GM12878 (cell line): ENCODE measurements at regions not wholly inside any gene's neighbourhood (a gene's known extent, or its start where the extent isn't known, plus 50 kb on each side); places are given as distances from the start of the nearest gene placed in this dataset.

ENCODE experiments used
- NBN ChIP-seq: fragments of 450-650 bp; IDR thresholded peaks from 2 replicates; pipeline ENCODE4 v1.6.1; 2016
- SP1 ChIP-seq: IDR thresholded peaks from one replicate; pipeline ENCODE4 v1.6.1; 2011; ENCODE audit warnings: low read depth, low read length
- ZNF24 ChIP-seq: fragments of 450-650 bp; IDR thresholded peaks from 2 replicates; pipeline ENCODE4 v1.6.1; 2017; ENCODE audit warnings: antibody characterized with exemption, mild to moderate bottlenecking
- TF ChIP-seq, protein P1 (sequence below): fragments of 450-650 bp; IDR thresholded peaks from 2 replicates; pipeline ENCODE4 v1.6.1; 2017; ENCODE audit warnings: mild to moderate bottlenecking, moderate library complexity
- TF ChIP-seq, protein P2 (sequence below): fragments of 450-650 bp; IDR thresholded peaks from 2 replicates; pipeline ENCODE4 v1.6.1; 2016; ENCODE audit warnings: mild to moderate bottlenecking, moderate library complexity, borderline replicate concordance

DNA sequence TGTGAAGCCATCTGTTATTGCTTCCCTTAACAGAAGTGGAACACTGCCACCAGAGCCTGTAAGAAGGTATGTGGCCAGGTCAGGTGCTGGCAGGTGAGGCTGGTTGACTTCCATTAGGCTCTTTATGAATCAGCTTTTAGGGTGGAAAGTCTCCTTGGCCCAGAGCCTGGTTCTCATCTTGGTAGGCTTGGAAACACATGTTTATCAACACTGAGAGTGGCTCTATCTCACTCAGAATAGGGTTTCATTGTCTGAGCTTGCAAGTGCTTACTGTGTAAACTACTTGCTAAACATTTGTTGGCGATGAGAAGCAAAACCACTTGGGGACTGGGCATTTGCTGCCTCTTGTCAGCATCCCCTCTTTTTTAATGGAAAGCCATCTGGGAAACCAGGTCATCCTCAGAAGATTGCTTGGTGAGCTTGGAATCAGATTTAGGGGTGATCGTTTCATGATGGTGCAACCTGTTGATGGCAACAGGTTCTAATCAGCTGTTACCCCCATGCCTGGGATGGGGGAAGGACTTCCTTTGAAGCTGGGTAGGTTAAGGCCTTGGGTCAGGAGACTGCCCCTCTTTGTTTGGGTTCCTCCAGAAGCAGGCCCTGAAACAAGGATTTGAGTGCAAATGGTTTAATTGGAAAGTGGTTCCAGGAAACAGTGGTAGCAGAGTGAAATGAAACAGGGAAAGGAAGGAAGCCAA is 75.0 kb upstream of the AMPD3 start (continued):
- TF ChIP-seq ZNF24 (no peak), NBN (no peak), SP1 (no peak)
- TF ChIP-seq, protein P1, sequence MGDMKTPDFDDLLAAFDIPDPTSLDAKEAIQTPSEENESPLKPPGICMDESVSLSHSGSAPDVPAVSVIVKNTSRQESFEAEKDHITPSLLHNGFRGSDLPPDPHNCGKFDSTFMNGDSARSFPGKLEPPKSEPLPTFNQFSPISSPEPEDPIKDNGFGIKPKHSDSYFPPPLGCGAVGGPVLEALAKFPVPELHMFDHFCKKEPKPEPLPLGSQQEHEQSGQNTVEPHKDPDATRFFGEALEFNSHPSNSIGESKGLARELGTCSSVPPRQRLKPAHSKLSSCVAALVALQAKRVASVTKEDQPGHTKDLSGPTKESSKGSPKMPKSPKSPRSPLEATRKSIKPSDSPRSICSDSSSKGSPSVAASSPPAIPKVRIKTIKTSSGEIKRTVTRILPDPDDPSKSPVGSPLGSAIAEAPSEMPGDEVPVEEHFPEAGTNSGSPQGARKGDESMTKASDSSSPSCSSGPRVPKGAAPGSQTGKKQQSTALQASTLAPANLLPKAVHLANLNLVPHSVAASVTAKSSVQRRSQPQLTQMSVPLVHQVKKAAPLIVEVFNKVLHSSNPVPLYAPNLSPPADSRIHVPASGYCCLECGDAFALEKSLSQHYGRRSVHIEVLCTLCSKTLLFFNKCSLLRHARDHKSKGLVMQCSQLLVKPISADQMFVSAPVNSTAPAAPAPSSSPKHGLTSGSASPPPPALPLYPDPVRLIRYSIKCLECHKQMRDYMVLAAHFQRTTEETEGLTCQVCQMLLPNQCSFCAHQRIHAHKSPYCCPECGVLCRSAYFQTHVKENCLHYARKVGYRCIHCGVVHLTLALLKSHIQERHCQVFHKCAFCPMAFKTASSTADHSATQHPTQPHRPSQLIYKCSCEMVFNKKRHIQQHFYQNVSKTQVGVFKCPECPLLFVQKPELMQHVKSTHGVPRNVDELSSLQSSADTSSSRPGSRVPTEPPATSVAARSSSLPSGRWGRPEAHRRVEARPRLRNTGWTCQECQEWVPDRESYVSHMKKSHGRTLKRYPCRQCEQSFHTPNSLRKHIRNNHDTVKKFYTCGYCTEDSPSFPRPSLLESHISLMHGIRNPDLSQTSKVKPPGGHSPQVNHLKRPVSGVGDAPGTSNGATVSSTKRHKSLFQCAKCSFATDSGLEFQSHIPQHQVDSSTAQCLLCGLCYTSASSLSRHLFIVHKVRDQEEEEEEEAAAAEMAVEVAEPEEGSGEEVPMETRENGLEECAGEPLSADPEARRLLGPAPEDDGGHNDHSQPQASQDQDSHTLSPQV, result no peak
- TF ChIP-seq, protein P2, sequence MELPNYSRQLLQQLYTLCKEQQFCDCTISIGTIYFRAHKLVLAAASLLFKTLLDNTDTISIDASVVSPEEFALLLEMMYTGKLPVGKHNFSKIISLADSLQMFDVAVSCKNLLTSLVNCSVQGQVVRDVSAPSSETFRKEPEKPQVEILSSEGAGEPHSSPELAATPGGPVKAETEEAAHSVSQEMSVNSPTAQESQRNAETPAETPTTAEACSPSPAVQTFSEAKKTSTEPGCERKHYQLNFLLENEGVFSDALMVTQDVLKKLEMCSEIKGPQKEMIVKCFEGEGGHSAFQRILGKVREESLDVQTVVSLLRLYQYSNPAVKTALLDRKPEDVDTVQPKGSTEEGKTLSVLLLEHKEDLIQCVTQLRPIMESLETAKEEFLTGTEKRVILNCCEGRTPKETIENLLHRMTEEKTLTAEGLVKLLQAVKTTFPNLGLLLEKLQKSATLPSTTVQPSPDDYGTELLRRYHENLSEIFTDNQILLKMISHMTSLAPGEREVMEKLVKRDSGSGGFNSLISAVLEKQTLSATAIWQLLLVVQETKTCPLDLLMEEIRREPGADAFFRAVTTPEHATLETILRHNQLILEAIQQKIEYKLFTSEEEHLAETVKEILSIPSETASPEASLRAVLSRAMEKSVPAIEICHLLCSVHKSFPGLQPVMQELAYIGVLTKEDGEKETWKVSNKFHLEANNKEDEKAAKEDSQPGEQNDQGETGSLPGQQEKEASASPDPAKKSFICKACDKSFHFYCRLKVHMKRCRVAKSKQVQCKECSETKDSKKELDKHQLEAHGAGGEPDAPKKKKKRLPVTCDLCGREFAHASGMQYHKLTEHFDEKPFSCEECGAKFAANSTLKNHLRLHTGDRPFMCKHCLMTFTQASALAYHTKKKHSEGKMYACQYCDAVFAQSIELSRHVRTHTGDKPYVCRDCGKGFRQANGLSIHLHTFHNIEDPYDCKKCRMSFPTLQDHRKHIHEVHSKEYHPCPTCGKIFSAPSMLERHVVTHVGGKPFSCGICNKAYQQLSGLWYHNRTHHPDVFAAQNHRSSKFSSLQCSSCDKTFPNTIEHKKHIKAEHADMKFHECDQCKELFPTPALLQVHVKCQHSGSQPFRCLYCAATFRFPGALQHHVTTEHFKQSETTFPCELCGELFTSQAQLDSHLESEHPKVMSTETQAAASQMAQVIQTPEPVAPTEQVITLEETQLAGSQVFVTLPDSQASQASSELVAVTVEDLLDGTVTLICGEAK, result no peak
